Prostate gland (tissue), 2 donors: ENCODE measurements at regions not wholly inside any gene's neighbourhood (a gene's known extent, or its start where the extent isn't known, plus 50 kb on each side); places are given as distances from the start of the nearest gene placed in this dataset.

Source experiments
- CTCF ChIP-seq, 4 experiments: fragments of 200-600 bp in 2 of 4; fragments of 450-650 bp in 2 of 4; sonication (generic) in 2 of 4; IDR thresholded peaks; 1 replicate in 3 of 4; 2 replicates in 1 of 4; pipeline ENCODE4 v1.5.1; 2016 to 2019; ENCODE audit warnings: antibody characterized with exemption in 4 of 4, mild to moderate bottlenecking in 2 of 4, moderate library complexity in 2 of 4
- POLR2A ChIP-seq: fragments of 450-650 bp; IDR thresholded peaks from one replicate; pipeline ENCODE4 v1.6.1; 2016; ENCODE audit warnings: antibody characterized with exemption, mild to moderate bottlenecking

- TF ChIP-seq CTCF (IDR thresholded peaks at IDR 0.05) (no peak), POLR2A (no peak)
Observed at GRCh38 chr2:145268931-145269330, 749.0 kb upstream of the ZEB2 start.
